Stimulated activated CD4-positive, alpha-beta T cell treated with anti-CD3 and anti-CD28 coated beads, Interleukin-1b, Interleukin-23, amount 100 ng/mL, for 48 hours (primary cell): ENCODE measurements at regions not wholly inside any gene's neighbourhood (a gene's known extent, or its start where the extent isn't known, plus 50 kb on each side); places are given as distances from the start of the nearest gene placed in this dataset.
"Not testable (repeated sequence)": the region's sequence is repeated elsewhere in the genome, so short reads cannot be mapped to it uniquely, and the experiment has no call there.

Experiments used
- DNase-seq: peaks from one replicate; pipeline ENCODE4 v3.0.0-alpha.2; 2020

DNA sequence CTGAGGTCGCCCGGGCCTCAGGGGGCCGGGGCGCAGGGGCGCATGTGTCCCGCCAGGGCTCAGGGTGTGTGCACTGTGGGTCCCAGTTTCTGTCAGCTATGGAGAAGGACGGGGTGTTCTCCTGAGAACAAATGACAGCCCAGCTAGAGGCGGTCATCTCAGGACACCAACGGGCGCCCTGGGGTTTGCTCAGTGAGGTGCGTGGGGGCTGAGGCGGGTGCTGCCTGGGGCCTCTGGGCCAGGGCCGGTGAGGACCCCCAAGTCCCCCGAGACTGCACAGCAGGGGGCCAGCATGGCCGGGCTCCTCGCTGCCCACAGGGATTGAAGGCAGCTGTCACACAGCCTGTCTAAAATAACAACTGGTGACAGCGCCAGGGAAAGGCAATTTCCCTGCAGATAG is 808.8 kb upstream of the SOX11 start:
- no peak for DNase-seq

GRCh38 chr2:4884117-4884571 is 808.0 kb upstream of the SOX11 start:
- no peak for DNase-seq

DNA sequence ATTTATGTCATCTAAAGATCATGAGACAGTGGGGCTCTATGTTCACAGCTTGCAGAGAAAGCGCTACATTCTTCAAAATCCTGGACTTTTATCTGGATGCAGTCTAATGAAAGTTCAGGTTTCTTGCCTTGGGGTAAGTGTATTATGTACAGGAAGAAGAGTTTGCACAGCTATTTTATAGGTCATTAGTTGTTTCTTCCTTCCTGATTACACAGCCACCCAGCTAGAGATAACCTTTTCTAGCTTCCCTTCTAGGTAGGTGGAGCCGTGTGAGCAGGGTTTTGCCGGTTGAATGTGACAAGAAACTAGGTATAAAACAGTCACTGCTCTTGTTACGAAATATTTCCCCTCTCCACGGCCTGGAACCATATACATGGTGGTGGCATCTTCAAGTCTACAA is 800.8 kb upstream of the SOX11 start:
- no peak for DNase-seq

- no peak for DNase-seq
These were observed 796.8 kb upstream of the SOX11 start for GRCh38 chr2:4895371-4895770.

DNA sequence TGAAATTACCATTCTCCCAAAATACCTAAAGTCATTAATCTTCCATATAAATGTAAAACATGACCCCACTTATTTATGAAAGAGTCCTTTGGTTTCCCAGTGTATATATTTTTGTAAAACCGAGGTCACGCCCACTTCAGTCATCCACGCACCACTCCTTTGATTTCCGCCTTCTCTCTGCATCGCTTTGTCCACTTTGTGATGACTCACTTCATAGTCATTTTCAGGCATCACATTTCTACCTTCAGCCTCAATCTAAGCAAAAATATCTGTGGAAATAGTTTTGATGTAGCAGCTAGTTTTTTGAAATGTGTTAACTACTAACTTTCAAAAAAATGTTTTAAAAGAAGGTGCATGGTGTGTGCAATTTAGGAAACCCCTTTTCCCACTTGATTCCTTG is 793.5 kb upstream of the SOX11 start:
- DNase-seq, result no peak

DNA sequence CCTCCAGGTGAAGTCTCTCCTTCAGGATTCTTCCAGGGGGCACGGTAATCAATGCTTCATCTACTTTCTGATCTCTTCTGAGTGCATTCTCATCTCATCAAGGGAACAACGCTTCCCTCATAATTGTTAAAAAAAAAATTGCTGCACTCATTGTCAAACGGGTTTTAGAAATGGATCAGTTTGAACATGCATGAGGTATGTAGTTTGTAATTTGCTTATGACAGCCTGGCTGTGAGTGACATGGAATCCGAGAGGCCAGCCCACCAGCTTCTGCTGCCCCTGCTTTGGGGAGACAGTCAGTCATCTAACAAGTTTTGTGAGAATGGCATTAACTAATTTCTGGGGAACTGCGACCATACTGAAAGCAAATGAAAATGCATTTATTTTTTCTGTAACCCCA is 791.9 kb upstream of the SOX11 start:
- no peak for DNase-seq

DNA sequence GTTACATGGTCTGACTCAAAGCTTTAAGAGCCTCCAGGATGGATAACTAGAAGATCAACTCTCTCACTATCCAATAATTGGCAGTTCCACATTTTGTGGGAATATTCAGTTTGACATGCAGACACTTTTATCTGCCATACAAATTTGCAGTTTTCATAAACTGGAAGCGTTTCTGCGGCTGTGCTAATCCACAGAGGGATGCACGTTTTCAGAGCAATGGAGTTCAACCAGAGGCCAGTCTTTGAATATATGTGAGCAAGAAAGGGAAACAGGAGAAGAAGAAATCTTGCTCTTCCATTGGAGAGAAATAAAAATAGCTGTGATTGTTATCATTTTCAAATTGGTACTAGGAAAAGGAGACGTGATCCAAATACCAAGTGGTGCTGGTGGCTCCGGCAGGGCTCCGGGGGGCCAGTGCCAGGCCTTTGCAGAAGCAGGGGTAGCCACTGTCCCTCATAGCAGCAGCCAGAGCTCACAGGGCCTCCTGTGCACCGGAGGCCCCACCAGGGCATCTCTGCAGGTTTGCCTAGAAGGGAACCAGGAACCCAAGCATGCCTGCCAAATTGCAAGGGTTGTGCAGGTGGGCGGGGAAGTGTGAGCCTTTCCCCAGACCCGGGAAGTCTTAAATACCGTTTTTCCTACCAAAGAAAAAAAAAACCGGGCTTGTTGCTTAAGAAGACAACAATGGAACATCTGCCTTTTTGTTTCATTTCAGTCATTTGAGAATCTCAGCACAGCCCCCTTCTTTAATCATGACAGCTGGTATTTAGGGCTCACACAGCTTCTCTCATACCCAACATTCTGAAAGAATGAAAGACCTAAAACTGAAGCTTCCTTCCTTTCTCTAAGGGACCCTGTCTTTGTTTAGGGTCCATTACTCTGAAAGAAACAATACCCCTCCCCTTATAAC is 791.1 kb upstream of the SOX11 start:
- DNase-seq, result no peak

- no peak for DNase-seq
These were observed 788.4 kb upstream of the SOX11 start for GRCh38 chr2:4903656-4904348.

DNA sequence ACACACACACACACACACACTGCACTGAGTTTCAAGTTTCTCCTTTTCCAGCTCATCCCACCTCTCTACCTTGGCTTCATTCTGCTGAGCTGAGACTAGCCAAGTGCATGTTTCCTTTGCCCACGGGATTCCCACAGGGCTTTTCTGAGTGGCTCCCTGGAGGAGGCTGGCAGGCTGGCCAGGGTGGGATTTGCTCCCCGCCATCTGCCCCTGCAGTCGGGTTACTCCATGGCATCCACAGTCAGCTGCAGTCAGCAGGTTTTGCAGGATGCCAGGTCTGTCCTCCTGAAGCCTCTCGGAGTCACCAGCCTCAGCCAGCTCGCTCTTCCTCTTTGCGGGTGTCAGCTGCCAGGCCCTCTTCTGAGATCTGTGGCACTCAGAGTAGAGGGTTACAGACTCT is 783.7 kb upstream of the SOX11 start:
- no peak for DNase-seq

DNA sequence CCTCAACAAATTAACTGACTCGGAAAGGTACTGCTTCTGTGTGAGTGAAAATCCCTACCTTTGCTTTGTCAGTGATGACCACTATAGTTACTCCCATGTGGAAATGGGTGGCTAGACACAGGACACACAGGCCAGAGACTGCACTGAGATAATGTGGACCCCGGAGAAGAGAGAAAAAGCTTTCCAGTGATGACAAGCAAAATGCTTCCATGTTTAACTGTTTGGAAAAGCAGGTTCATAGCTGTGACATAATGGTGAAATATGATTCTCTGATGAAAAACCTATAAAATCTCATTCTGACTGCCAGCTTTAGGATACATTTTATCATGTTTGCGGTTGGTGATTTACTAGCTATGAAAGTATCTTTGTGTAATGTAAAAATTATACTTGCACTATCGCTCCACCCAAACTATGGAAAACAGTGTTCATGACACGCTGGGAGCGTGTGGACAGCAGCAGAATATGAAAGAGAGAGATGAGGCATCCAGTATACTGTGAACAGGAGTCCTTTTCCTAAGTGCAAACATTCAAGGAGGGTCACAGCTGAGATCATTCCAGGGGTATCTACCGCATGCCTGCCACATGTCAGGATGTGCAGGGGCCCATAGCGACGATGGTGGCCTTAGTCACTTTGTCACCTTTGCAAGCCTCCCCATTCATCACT is 782.7 kb upstream of the SOX11 start:
- no peak for DNase-seq

GRCh38 chr2:4914036-4914435 is 778.1 kb upstream of the SOX11 start:
- no peak for DNase-seq

DNA sequence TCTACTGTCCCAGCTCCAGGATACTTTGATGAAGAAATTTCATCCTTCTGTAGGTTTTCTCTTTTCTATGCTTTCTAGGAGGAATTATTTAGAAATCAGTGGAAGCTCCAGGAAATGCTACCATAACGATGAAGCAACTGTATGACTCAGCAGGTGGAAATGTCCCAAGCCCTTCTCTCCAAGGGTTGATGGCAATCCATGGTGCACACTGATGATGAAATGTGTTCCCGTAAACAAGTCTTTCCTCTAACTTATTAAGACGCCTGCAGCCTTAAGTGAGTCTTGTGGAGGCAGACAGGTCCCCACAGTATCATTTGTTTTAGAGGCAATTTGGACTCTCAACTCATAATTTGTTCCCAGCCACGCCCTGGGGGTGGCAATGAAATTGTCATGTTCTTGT is 777.6 kb upstream of the SOX11 start:
- DNase-seq, result no peak

GRCh38 chr2:4915357-4915756 is 776.8 kb upstream of the SOX11 start:
- no peak for DNase-seq

DNA sequence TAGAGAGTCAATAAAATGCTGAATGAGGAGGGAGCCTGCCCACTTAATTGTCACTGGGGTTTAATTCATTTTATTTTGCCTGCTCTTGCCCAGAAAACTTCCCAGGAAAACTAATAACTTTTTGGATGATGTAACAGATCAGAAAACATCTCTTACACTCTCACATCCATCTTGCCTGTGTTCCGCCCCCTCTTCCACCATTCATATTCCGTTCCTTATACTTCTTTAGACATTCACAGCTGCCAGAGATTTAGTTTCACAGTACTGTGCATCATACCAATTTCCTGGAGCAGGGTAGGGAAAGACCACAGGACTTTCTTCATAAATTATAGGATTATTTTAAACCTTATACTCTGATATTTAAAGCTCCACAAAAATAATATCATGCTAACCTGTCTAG is 776.1 kb upstream of the SOX11 start:
- DNase-seq, result no peak

- DNase-seq, result no peak
These were observed 761.5 kb upstream of the SOX11 start for GRCh38 chr2:4930704-4931103.

- no peak for DNase-seq
These were observed 760.3 kb upstream of the SOX11 start for GRCh38 chr2:4931721-4932365.

DNA sequence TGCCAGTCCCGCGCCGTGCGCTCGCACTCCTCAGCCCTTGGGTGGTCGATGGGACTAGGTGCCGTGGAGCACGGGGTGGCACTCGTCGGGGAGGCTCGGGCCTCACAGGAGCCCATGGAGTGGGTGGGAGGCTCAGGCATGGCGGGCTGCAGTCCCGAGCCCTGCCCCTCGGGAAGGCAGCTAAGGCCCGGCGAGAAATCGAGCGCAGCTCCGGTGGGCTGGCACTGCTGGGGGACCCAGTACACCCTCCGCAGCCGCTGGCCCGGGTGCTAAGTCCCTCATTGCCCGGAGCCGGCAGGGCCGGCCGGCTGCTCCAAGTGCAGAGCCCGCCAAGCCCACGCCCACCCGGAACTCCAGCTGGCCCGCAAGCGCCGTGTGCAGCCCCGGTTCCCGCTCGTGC is 756.9 kb upstream of the SOX11 start:
- DNase-seq, result not testable (repeated sequence)

- DNase-seq, result no peak
These were observed 754.6 kb upstream of the SOX11 start for GRCh38 chr2:4937550-4937949.

- DNase-seq, result no peak
These were observed 754.0 kb upstream of the SOX11 start for GRCh38 chr2:4938206-4938605.

- DNase-seq, result no peak
These were observed 749.7 kb upstream of the SOX11 start for GRCh38 chr2:4942441-4942840.

DNA sequence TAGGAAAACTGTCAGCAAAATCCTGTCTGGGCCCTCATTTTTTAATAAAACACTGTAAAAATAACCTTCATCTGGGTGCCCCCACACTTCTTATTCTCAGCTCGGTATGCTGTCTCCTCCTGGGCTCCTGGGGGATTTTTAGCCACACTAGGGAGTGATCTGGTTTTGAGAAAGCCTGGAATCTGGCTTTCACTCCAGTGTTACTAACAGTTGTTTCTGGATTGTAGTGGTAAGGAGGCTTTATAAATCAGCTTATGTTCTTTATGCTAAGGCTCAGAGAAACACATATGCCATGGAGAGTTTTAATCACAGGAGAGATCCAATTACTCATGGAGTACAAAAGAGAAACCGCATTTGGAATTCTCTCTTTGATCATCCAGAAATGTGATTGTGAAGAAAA is 744.3 kb upstream of the SOX11 start:
- DNase-seq, result no peak

GRCh38 chr2:4951368-4951767 is 740.8 kb upstream of the SOX11 start:
- no peak for DNase-seq

DNA sequence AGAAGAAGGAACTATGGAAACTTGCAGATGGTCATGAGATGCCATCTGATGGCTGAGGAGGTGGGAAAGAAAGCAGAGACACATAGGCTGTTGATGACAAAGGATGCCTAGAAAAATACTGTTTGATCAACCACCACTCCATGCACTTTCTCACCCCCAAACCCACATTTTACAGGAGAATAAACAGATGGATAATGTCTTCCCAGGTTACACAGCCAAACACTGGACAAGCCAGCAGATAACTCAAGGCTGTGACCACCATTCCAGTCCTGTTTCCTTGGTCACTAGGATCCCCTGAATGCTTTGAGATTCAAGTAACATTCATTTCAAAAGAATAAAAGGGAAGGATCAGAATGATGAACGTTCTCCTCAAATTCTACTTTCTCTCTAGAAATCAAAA is 733.0 kb upstream of the SOX11 start:
- DNase-seq, result no peak
